HCT116 (cell line): ENCODE measurements at regions not wholly inside any gene's neighbourhood (a gene's known extent, or its start where the extent isn't known, plus 50 kb on each side); places are given as distances from the start of the nearest gene placed in this dataset.
"Not testable (repeated sequence)": the region's sequence is repeated elsewhere in the genome, so short reads cannot be mapped to it uniquely, and the experiment has no call there.

Source experiments
- ATAC-seq: fragments of 200-7000 bp; cut with Tn5 transposase; 2 replicates; pipeline ENCODE4 v1.9.1; 2020; ENCODE audit warnings: mild to moderate bottlenecking, moderate library complexity
- BruUV-seq: library from RNA; stranded (reverse); fragments of 400-500 nt; replicated peaks from 2 replicates; lab custom pipeline; 2021; lab: Mats Ljungman, UMichigan
- CTCF ChIA-PET: fragments of 300-600 bp; sonication (Branson Sonifier 250); formaldehyde crosslinking; loops from one replicate; lab custom pipeline; 2021; ENCODE audit warnings: antibody characterized with exemption; lab: Charles Lee
- POLR2A ChIA-PET: fragments of 300-600, 350-600 bp; sonication (Branson Sonifier 250); formaldehyde crosslinking; loops from one replicate; lab custom pipeline; 2021; ENCODE audit warnings: antibody characterized with exemption; lab: Charles Lee
- RAD21 ChIA-PET, 2 experiments: fragments of 300-600 bp; sonication (Branson Sonifier 250); formaldehyde crosslinking; loops; one replicate each; lab custom pipeline; 2023; ENCODE audit warnings: low total read pairs in 2 of 2; ENCODE audit not compliant: uncharacterized antibody in 2 of 2, unreplicated experiment in 2 of 2, low non-redundant PET in 1 of 2; lab: Charles Lee
- DNase-seq: peaks from one replicate; pipeline ENCODE4 v3.0.0-alpha.2; 2010; ENCODE audit warnings: low read depth, low spot score
- H2AFZ ChIP-seq: fragments of 200-600 bp; shearing (Covaris generic), sonication (generic); 2 replicates; pipeline ENCODE4 v1.6.1; 2017; ENCODE audit warnings: low read depth, mixed run types, mixed read lengths, antibody characterized with exemption, low read length; ENCODE audit not compliant: poor library complexity, severe bottlenecking
- H3K27ac ChIP-seq: 2 replicates; pipeline ENCODE4 v1.5.1; 2012; ENCODE audit warnings: low read depth, low read length
- H3K27me3 ChIP-seq: fragments of 200-600 bp; sonication (generic); 2 replicates; pipeline ENCODE4 v1.6.1; 2016; ENCODE audit warnings: mixed run types, low read length, mixed read lengths; ENCODE audit not compliant: insufficient read depth
- H3K36me3 ChIP-seq, 2 experiments: fragments of 200-500 bp in 1 of 2; fragments of 200-600 bp in 1 of 2; sonication (Bioruptor generic) in 1 of 2; sonication (generic) in 1 of 2; 2 replicates each; pipeline versions ENCODE4 v1.5.1 to v1.6.1; 2014 to 2016; ENCODE audit warnings: low read length in 2 of 2, inconsistent platforms in 1 of 2, mixed read lengths in 1 of 2, mixed run types in 1 of 2; ENCODE audit not compliant: insufficient read depth in 2 of 2, control insufficient read depth in 1 of 2
- H3K4me1 ChIP-seq, 2 experiments: fragments of 200-600 bp in 1 of 2; sonication (generic) in 1 of 2; 2 replicates each; pipeline versions ENCODE4 v1.5.1 to v1.6.1; 2012 to 2017; ENCODE audit warnings: low read length in 2 of 2, inconsistent platforms in 1 of 2, mild to moderate bottlenecking in 1 of 2, mixed read lengths in 1 of 2, mixed run types in 1 of 2, moderate library complexity in 1 of 2; ENCODE audit not compliant: insufficient read depth in 2 of 2, control insufficient read depth in 1 of 2
- H3K4me2 ChIP-seq: fragments of 200-600 bp; sonication (generic); 2 replicates; pipeline ENCODE4 v1.6.1; 2017; ENCODE audit warnings: mixed run types, low read length, mixed read lengths
- H3K4me3 ChIP-seq, 2 experiments: fragments of 200-600 bp in 1 of 2; sonication (generic) in 1 of 2; replicated peaks in 1 of 2; 2 replicates each; pipeline ENCODE4 v1.5.1; 2011 to 2016; ENCODE audit warnings: low read length in 2 of 2, control low read depth in 1 of 2, low read depth in 1 of 2, mild to moderate bottlenecking in 1 of 2, mixed read lengths in 1 of 2, mixed run types in 1 of 2
- H3K79me2 ChIP-seq: fragments of 200-600 bp; sonication (generic); 2 replicates; pipeline ENCODE4 v1.6.1; 2017; ENCODE audit warnings: mild to moderate bottlenecking, mixed run types, low read length, moderate library complexity, mixed read lengths; ENCODE audit not compliant: insufficient read depth
- H3K9ac ChIP-seq: fragments of 200-600 bp; sonication (generic); 2 replicates; pipeline ENCODE4 v1.6.1; 2016; ENCODE audit warnings: low read length, mixed read lengths
- H3K9me2 ChIP-seq: fragments of 200-600 bp; sonication (generic), shearing (Covaris generic); 2 replicates; pipeline ENCODE4 v1.6.1; 2017; ENCODE audit warnings: mixed run types, mild to moderate bottlenecking, moderate library complexity; ENCODE audit not compliant: insufficient read depth
- H3K9me3 ChIP-seq, 2 experiments: fragments of 200-500 bp in 1 of 2; fragments of 200-600 bp in 1 of 2; sonication (Bioruptor generic) in 1 of 2; sonication (generic) in 1 of 2; 2 replicates each; pipeline ENCODE4 v1.6.1; 2014 to 2017; ENCODE audit warnings: low read length in 2 of 2, mixed read lengths in 2 of 2, inconsistent platforms in 1 of 2, low read depth in 1 of 2, mild to moderate bottlenecking in 1 of 2, mixed run types in 1 of 2, moderate library complexity in 1 of 2; ENCODE audit not compliant: control insufficient read depth in 1 of 2, insufficient read depth in 1 of 2
- H4K20me1 ChIP-seq: fragments of 200-600 bp; sonication (generic), shearing (Covaris generic); 2 replicates; pipeline ENCODE4 v1.6.1; 2017; ENCODE audit warnings: mixed run types, mild to moderate bottlenecking, moderate library complexity; ENCODE audit not compliant: insufficient read depth
- CBX3 ChIP-seq: IDR thresholded peaks from 2 replicates; pipeline ENCODE4 v1.6.1; 2012; ENCODE audit warnings: low read depth
- EGR1 ChIP-seq: IDR thresholded peaks from 2 replicates; pipeline ENCODE4 v1.6.1; 2012; ENCODE audit warnings: low read depth
- EZH2phosphoT487 ChIP-seq: fragments of 200-600 bp; IDR thresholded peaks from 2 replicates; pipeline ENCODE4 v1.6.1; 2018; ENCODE audit warnings: antibody characterized with exemption, borderline replicate concordance
- JUND ChIP-seq: IDR thresholded peaks from 2 replicates; pipeline ENCODE4 v1.6.1; 2012
- SIN3A ChIP-seq: IDR thresholded peaks from 2 replicates; pipeline ENCODE4 v1.6.1; 2012; ENCODE audit warnings: low read depth
- TCF7L2 ChIP-seq: IDR thresholded peaks from 2 replicates; pipeline ENCODE4 v1.7.0; 2011; ENCODE audit warnings: borderline replicate concordance, inconsistent platforms; ENCODE audit not compliant: insufficient read depth, insufficient read length; ENCODE audit errors: extremely low read depth
- YY1 ChIP-seq: IDR thresholded peaks from 2 replicates; pipeline ENCODE4 v1.6.1; 2011; ENCODE audit warnings: low read length, low read depth, moderate library complexity, mild to moderate bottlenecking; ENCODE audit not compliant: insufficient replicate concordance; ENCODE audit errors: extremely low read depth
- ZFX ChIP-seq: fragments of 450-650 bp; IDR thresholded peaks from 2 replicates; pipeline ENCODE4 v1.6.1; 2017
- ZNF274 ChIP-seq: fragments of 200-500 bp; sonication (Bioruptor generic); IDR thresholded peaks from 2 replicates; pipeline ENCODE4 v1.6.1; 2014; ENCODE audit warnings: mild to moderate bottlenecking, low read depth, low read length, inconsistent platforms
- intact Hi-C: fragments of 100-400 bp; cut with micrococcal nuclease; formaldehyde crosslinking; loops from 2 replicates; pipeline ENCODE4 v1.10.0; 2022
- TF ChIP-seq, protein P1 (sequence below): IDR thresholded peaks from 2 replicates; pipeline ENCODE4 v1.6.1; 2012
- TF ChIP-seq, protein P2 (sequence below): IDR thresholded peaks from 2 replicates; pipeline ENCODE4 v1.6.1; 2011; ENCODE audit warnings: mild to moderate bottlenecking, low read length, moderate library complexity; ENCODE audit not compliant: insufficient replicate concordance; ENCODE audit errors: extremely low read depth

DNA sequence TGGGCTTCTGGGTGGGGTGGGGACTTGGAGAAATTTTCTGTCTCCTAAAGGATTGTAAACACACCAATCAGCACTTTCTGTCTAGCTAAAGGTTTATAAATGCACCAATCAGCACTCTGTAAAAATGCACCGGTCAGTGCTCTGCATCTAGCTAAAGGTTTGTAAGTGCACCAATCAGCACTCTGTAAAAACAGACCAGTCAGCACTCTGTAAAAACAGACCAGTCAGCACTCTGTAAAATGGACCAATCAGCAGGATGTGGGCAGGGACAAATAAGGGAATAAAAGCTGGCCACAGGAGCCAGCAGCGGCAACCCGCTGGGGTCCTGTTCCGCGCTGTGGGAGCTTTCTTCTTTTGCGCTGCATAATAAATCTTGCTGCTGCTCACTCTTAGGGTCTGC, 63.0 kb upstream of the MAP9 start:
- H3K4me1 ChIP-seq, H3K9me2 ChIP-seq, H3K9me3 ChIP-seq, H3K4me3 ChIP-seq, DNase-seq, H3K9ac ChIP-seq, ATAC-seq, H4K20me1 ChIP-seq, H2AFZ ChIP-seq, H3K4me2 ChIP-seq, BruUV-seq, RAD21 ChIA-PET, POLR2A ChIA-PET, intact Hi-C loops, H3K27ac ChIP-seq, H3K27me3 ChIP-seq, H3K36me3 ChIP-seq, H3K79me2 ChIP-seq: not testable (repeated sequence)
- CTCF ChIA-PET, result interaction anchor here (0.8 to 2.2 kb wide), 2 partner anchors 347 kb away, joined by 3 to 14 read pairs; no protein-coding TSS in a partner anchor

GRCh38 chr4:155434904-155435303, 58.1 kb upstream of the MAP9 start:
- H3K4me1 ChIP-seq, result peaks cover 0 to 8% of the 10 kb centered on the region in 2 experiments; a peak in 1 of 4 replicates
- no peak overlapping the region for H2AFZ ChIP-seq
- no peak overlapping the region for H3K4me2 ChIP-seq
- no peak overlapping the region for H3K9ac ChIP-seq
- no peak for DNase-seq
- H3K27me3 ChIP-seq, result no peaks in the 10 kb centered on the region
- TF ChIP-seq CBX3, result no peak
- H3K9me3 ChIP-seq, result no peaks in the 10 kb centered on the region
- H3K27ac ChIP-seq, result no peak overlapping the region
- H3K79me2 ChIP-seq, result no peaks in the 10 kb centered on the region
- ChIA-PET RAD21 (no interaction called here), CTCF (no interaction called here), POLR2A (no interaction called here)
- no peaks in the 10 kb centered on the region for H4K20me1 ChIP-seq
- H3K36me3 ChIP-seq, result no peaks in the 10 kb centered on the region
- no peak overlapping the region for H3K4me3 ChIP-seq
- no TSS peak for BruUV-seq
- no peaks in the 10 kb centered on the region for H3K9me2 ChIP-seq
- intact Hi-C loops, result no loop called here
- ATAC-seq, result no peak

DNA sequence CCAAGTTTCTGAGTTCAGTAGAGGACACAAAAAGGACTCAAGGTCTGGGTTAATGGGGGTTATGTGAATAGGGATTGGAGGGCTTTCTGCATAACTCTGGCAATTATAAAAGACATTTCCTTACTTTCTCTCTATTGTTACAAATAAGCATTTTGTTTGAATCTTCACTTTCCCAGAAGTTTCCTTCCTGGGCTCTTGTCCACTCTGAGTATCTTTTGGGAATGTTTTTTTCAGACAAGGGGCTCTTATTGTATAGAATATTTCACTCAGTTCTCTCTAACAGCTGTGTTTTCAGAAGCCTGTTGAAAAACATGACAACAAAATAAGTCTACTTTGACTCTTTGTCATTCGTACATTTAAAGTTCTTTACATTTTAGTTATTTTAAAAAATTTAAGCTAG, 57.6 kb upstream of the MAP9 start:
- Histone ChIP-seq H2AFZ (no peak overlapping the region), H3K9ac (no peak overlapping the region), H3K79me2 (no peaks in the 10 kb centered on the region), H3K4me2 (no peak overlapping the region), H3K36me3 (no peaks in the 10 kb centered on the region), H3K4me1 (peaks cover 0 to 8% of the 10 kb centered on the region in 2 experiments; a peak in 1 of 4 replicates), H3K9me3 (no peaks in the 10 kb centered on the region), H3K4me3 (no peak overlapping the region), H3K27ac (no peak overlapping the region), H3K27me3 (no peaks in the 10 kb centered on the region), H3K9me2 (no peaks in the 10 kb centered on the region), H4K20me1 (no peaks in the 10 kb centered on the region)
- POLR2A ChIA-PET, result no interaction called here
- RAD21 ChIA-PET, result no interaction called here
- CTCF ChIA-PET, result no interaction called here
- DNase-seq (no peak), ATAC-seq (no peak)
- no TSS peak for BruUV-seq
- intact Hi-C loops, result no loop called here
- TF ChIP-seq, protein P1, sequence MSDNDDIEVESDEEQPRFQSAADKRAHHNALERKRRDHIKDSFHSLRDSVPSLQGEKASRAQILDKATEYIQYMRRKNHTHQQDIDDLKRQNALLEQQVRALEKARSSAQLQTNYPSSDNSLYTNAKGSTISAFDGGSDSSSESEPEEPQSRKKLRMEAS, result no peak
- no peak for TF ChIP-seq TCF7L2
- TF ChIP-seq YY1, result no peak
- TF ChIP-seq, protein P2, sequence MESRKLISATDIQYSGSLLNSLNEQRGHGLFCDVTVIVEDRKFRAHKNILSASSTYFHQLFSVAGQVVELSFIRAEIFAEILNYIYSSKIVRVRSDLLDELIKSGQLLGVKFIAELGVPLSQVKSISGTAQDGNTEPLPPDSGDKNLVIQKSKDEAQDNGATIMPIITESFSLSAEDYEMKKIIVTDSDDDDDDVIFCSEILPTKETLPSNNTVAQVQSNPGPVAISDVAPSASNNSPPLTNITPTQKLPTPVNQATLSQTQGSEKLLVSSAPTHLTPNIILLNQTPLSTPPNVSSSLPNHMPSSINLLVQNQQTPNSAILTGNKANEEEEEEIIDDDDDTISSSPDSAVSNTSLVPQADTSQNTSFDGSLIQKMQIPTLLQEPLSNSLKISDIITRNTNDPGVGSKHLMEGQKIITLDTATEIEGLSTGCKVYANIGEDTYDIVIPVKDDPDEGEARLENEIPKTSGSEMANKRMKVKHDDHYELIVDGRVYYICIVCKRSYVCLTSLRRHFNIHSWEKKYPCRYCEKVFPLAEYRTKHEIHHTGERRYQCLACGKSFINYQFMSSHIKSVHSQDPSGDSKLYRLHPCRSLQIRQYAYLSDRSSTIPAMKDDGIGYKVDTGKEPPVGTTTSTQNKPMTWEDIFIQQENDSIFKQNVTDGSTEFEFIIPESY, result no peak
- TF ChIP-seq CBX3, result no peak
- no peak for TF ChIP-seq ZNF274
- TF ChIP-seq SIN3A, result no peak
- TF ChIP-seq ZFX, result no peak
- TF ChIP-seq EGR1, result no peak
- no peak for TF ChIP-seq JUND
- TF ChIP-seq EZH2phosphoT487, result no peak
